GM19438 (cell line): ENCODE measurements at regions not wholly inside any gene's neighbourhood (a gene's known extent, or its start where the extent isn't known, plus 50 kb on each side); places are given as distances from the start of the nearest gene placed in this dataset.

Source experiments
- ATAC-seq: cut with Tn5 transposase; IDR thresholded peaks from one replicate; pipeline ENCODE4 v1.9.1; 2021; ENCODE audit warnings: low read depth; ENCODE audit not compliant: unreplicated experiment

- ATAC-seq: no peak
Measured at GRCh38 chr7:36088553-36088952, 64.5 kb upstream of the EEPD1 start.

GRCh38 chr7:36088966-36089365, 64.1 kb upstream of the EEPD1 start:
- no peak for ATAC-seq

GRCh38 chr7:36090976-36091873, 61.8 kb upstream of the EEPD1 start:
- no peak for ATAC-seq

- no peak for ATAC-seq
Measured at GRCh38 chr7:36091874-36092176, 61.2 kb upstream of the EEPD1 start.

- no peak for ATAC-seq
Measured at GRCh38 chr7:36092221-36092771, 60.8 kb upstream of the EEPD1 start.

GRCh38 chr7:36096460-36097095, 56.5 kb upstream of the EEPD1 start:
- no peak for ATAC-seq

- ATAC-seq: no peak
Measured at GRCh38 chr7:36098096-36098495, 55.0 kb upstream of the EEPD1 start.

- no peak for ATAC-seq
Measured at GRCh38 chr7:36100226-36100625, 52.8 kb upstream of the EEPD1 start.

- no peak for ATAC-seq
Measured at GRCh38 chr7:36100634-36101033, 52.4 kb upstream of the EEPD1 start.
